ENCODE measurements at regions not wholly inside any gene's neighbourhood (a gene's known extent, or its start where the extent isn't known, plus 50 kb on each side); places are given as distances from the start of the nearest gene placed in this dataset.

DNA sequence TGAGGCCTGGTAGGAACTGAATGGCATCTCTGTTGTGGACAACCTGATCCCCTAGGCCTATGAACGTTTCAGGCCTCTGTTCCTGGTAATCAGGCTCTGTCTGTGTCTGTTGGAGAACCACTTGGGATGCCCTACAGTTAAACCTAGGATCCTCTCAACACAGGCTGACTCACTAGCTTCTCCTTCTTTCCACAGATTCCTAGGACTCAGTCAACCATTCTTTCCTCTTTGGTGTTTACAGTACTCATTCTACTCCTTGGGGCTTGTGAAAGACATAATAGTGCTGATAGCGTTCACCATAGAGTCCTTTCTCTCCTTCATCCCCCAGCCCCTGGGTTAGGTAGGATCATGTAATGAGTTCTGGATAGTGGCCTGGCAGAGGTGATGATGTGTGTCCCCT lies 544.3 kb downstream of the METTL4 start:
- DNase-seq (ENCODE audit: low read depth, low spot score) = no peak

DNA sequence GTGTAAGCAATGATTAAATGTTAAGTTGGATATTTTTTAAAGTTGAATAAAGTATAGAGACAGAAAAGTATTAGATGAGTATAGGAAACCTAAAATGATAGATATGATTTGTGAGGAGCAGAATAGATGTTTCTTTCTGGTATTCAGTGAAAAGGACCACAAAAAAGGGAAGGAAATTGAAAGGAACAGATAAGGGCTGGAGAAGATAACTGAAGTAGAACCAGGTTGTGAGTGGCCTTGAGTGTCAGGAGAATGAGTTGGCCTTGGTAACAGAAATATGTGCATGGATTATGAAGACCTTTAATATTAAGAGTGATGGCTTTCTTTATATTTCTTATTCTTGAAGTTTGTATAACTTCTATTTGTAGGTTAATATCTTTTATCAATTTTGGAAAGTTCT lies 543.5 kb downstream of the METTL4 start:
- no peak for DNase-seq (ENCODE audit: low read depth, low spot score)

DNA sequence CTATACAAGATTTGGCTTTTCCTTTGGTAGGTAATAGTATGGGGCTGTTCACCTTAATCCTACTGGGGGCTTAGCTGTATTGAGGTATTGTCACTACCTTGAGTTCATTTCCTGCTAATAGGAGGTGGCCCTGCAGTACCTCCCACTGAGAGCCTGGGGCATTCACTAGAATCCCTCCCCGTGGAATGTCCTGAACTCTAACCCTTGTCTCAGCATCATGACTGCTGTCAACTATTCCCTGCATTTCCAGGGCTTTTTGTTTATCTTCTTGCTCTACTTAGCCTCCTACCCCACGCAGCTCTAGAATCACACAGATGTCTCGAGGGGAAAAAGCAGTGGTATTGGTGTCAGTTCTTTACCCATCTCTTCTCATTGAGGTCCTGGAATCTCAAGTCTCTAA lies 542.3 kb downstream of the METTL4 start:
- no peak for DNase-seq (ENCODE audit: low read depth, low spot score)

DNA sequence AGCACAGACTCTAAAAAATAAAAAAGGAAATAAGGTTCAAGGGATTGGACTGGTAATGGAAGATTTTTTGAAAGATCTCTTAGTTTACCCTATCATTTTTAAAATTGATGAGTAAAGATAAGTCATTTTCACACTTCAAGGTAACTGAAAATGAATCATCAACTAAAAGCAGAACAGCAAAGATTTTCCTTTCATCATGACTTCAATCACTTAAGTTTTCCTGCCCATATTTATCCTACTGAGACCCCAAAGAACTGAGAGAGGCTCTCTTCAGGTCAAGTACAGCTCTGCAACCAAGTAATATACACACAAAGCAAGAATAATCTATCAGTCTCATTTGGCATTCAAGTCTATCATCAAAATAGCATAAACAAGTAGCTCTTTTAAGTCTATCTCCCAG lies 540.7 kb downstream of the METTL4 start:
- DNase-seq (ENCODE audit: low read depth, low spot score) = no peak

DNA sequence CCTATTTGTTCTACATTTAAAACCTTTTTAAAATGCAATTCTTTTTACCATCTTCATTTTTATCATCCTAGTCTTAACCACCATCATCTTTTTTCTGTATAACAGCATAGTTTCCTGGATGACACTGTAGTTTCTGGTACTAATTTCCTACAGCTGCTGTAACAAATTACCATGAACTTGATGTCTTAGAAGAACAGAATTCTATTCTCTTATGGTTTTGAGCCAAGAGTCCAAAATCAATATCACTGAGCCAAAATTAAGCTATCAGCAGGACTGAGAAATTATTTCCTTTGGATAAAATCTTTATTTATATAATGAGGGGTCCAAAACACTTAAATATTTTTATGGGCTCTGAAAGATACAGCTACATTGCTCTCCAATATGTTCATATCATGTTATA lies 539.3 kb downstream of the METTL4 start:
- DNase-seq (ENCODE audit: low read depth, low spot score) = no peak

DNA sequence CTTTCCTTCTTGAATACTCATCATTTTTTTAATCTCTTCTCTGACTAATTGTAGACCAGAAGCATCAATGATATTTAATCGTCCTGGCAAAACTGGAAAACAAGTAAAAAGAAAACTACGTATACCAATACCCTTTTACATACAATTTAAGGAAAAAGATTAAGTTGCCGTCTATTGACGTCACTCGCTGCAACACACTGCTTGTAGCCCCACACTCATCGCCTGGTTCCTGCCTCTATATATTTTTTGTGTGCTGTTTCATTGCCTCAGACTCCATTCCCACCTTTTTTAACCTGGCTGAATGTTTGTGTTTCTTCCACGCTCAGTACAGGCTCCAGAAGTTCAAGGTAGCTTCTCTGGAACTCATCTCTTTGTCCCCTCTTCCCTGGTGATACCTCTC lies 536.2 kb downstream of the METTL4 start:
- no peak for DNase-seq (ENCODE audit: low read depth, low spot score)

DNA sequence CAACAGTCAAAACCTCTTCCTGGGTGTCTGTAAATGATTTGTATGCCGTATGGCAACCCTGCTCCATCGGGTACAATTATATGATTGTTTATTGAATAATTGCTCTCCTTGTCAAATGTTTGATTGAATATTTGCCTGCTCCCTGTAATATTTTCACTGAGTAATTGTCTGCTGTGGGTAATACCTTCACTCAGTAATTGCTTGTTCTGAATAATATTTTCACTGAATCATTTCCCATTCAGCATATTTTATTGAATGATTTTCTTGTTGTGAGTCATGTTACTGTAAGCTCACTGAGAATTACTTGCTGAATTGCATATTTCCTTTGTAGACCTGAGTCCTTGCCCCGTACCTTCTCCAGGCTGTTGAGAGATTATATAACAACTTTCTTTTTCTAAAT lies 535.2 kb downstream of the METTL4 start:
- no peak for DNase-seq (ENCODE audit: low read depth, low spot score)

DNA sequence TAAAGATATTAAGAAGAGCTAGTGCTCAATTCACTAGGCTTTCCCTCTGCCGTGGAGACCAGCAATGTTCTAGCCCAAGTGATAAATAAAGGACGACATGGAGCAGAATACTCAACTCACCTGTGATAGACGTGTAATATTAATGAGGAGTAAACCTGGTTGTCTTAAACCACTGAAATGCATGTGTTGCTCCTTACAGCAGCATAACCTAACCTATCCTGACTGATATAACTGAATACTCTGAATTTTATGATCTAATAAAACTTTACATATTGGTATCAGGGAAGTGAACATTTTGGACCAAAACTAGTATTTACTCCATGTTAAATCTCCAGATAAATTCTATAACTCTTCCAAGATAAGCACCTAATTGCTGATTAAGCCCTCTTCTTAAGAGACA lies 531.0 kb downstream of the METTL4 start:
- no peak for DNase-seq (ENCODE audit: low read depth, low spot score)

DNA sequence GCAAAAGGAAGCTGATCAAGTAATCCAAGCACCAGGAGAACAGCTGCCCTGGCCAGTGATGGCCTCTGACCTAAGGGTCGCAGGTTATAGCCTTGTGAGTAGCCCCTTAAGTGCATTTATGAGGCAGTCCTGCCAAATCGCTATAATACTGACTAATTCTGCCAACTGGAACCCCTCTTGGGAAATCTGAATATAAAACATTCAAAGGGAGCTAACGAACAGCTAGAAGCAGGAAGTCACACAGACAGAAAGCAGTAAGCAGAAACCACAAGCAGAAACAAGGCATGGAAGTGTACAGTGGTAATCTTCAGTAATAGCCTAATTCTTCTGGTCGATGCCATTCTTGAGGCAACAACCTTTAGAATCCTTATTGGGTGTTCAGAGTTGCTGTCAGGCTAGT lies 521.3 kb downstream of the METTL4 start:
- DNase-seq (ENCODE audit: low read depth, low spot score) = no peak

DNA sequence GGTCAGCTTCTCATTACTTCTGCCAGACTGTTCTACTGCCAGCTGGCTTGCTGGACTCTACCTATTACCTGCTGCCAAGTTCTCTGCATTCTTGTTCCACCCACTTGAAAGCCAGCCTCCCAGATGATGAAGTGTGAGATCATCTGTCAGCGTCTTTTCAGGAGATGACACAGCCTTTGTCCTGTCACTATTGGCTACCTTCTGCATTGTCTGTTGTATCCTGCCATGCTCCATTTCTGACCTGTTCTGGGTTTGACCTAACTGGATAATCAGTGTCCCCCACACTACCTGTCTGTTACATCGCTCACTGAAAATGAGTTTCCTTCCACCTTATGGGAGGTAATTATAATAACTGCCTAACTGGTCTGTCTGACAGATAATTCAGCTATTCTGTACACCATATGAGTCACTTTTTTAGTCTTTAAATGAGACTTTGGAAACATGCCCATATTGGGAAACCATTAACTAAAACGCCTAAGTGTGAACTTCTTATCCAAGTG lies 520.6 kb downstream of the METTL4 start:
- DNase-seq (ENCODE audit: low read depth, low spot score) = no peak

DNA sequence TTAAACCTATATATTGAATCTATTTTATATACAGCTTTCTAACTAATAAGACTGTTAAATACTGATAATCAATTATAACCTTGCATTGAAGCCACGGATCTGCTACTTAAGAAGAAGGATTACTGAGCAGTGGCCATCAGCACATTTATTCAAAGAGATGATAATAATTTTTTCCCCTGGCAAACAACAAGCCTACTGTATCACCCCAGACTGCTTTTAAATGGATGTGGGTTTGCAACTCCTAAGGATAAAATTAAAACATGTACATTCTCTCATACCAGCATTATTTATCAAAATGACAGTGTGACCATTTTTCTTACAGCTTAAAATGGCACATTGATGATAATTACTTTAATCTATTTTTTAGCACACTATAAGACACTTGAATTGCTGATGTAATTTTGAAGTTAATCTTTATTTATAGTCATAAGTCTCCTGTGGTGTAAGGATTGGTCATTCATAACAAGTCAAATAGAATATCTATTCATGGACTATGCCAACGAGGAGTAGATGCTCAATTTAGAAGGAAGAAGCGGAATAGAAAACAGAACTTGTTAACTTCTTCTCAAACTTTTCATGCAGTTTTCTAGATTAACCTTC lies 517.7 kb downstream of the METTL4 start:
- no peak for DNase-seq (ENCODE audit: low read depth, low spot score)

DNA sequence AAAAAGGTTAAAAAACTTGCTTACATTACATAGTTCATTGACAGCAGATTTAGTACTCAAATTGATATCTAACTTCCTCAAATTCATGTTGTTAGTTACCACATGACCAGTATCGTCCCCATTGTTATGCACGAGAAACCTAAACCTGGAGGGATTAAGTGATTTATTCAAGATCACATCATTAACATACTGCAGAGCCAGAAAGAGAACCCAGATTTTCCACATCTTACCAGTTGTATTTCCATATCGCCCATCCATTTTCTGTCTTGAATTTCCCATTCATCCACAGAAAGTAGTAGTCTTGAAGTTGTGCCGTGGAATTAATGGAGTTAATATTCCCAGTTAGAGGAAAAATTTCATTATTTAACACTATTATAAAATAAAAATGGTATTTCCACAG lies 512.0 kb downstream of the METTL4 start:
- DNase-seq (ENCODE audit: low read depth, low spot score) = no peak

DNA sequence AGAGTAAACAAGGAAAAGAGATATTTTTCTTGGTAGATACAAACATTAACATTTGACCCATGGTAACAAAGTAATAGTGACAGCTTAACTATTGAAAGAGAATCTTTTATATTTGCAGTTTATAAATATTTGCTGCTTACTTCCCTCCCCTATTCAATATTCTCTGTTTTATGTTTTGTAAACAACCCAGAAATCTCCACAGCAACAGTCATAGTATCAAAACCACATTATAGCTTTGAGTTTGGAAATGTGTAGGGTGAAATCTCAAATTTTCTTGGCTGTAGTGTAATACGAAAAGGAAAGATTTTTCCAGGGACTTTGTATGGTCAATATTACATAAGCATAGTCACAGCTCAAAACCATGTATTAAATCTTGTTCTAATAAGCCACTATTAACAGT lies 511.2 kb downstream of the METTL4 start:
- DNase-seq (ENCODE audit: low read depth, low spot score) = no peak

DNA sequence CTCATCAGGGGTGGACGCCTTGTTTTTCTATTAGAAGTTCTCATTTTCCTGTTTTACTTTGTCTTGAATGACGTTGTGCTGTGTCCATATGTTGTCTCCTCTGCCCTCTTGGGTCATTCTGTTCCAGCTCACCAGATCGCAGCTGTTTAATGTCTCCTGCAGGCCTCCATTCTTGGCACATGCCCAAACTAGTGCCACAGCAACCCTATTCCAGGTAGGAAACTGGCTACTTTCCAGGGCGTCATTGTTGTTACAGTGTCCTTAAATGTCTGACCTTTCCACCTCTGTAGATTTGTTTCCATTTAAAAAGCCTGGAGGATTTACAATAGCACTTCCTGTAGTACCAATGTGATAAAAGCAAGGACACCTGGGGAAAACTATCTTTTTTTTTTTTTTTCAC lies 500.7 kb downstream of the METTL4 start:
- DNase-seq (ENCODE audit: low read depth, low spot score) = no peak

DNA sequence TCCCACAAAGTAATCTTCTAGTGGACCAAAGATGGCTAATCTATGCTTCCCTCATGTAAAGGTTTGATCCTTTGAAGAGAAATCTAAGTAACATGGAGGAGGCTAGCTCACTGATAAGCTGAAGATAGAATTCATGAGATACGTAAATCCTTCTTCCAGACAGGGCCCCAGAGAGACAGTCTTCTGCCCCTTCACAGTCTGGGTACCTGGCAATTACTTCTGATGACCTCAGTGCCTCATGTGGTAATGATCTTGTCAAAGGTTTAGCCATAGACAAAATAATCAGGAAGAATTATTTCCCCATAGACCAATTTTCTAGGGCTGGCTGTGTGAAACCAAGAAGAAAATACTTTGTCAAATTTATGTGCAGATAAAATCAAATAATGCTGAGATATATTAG lies 495.8 kb downstream of the METTL4 start:
- DNase-seq (ENCODE audit: low read depth, low spot score) = no peak

DNA sequence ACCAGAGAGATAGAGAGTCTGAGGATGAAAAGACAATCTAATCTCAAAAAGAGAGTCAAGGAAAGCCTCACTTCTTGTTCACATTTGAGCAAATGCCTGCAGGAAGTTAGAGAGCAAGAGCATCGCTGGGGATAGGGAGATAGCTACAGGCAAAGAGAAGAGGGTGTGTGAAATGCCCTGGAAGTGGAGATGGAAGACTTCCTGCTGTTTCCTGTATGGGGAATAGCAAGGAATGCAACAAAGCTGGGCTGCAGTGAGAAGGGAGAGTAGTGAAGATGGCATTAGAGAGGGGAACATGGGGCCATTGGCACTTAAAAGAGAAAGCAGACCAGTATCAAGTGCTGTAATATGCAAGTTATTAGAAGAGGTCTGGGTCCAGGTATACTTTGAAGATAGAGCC lies 488.6 kb downstream of the METTL4 start:
- no peak for DNase-seq (ENCODE audit: low read depth, low spot score)

DNA sequence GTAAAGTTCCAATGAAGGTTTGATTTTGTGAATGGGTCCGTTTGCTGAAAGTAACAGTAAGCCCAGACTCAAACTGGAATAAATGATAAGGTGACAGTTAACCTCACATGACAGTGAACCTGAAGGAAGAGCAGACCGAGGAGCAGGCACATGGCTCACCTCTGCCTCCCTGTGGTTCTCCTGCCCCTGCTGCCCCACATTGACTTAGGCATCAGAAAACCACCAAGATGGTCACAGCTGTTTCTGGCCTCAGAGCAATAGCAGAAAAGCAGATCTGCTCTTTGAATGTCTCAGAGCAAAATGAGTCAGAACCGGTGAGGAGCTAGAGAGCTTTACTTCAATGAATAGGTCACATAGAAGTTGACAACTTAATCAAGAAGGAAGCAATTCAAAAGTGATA lies 487.6 kb downstream of the METTL4 start:
- DNase-seq (ENCODE audit: low read depth, low spot score) = no peak

DNA sequence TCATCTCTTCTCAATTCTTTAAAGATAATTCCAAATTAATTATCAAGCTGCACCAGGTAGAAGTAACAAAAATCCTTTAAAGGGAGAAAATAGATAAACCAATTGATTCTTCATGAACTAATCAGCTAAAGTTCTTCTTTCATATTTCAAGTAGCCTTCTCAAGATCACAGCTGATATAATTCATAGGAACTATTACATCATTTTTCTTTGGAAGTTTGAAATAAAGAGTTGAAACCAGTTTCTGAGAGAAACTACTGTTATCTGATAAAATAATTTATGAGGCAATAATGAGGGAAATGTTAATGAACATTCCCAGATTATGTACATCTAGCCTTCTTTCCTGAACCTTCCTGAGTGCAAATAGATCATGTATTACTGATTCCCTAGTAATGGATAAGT lies 484.9 kb downstream of the METTL4 start:
- no peak for DNase-seq (ENCODE audit: low read depth, low spot score)

DNA sequence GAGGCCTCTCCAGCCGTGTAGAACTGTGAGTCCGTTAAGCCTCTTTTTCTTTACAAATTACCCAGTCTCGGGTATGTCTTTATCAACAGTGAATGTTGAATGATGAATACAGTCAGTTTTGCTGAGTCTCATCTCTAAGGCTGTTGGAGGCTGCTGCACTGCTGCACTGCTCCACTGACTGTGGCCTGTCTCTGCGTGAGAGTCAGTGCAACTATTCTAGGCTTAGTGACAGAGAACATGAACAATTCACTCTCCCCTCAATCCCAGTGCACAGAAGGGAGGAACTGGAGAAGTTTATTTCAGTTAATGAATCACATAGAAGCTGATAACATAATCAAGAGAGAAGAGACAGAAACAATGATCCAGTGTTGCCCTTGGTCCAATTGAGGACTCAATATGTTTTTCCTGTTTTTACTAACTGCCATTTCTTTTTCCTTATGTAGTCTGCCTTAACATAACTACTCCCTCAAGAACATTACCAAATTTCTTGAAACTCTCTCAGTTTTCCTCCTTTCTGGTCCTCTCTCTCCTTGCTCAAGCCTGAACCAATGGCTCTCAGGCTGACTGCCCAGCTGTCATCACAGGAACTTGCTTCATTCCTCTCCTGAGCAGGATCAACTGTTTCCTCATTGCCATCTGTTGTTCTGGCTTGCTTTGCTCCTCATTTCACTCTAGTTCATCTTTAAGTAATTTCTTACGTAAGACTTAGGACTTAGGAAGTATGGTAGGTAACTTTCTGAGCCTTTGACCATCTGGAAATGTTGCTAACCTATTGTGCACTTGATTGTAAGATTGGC lies 483.2 kb downstream of the METTL4 start:
- DNase-seq (ENCODE audit: low read depth, low spot score) = no peak

DNA sequence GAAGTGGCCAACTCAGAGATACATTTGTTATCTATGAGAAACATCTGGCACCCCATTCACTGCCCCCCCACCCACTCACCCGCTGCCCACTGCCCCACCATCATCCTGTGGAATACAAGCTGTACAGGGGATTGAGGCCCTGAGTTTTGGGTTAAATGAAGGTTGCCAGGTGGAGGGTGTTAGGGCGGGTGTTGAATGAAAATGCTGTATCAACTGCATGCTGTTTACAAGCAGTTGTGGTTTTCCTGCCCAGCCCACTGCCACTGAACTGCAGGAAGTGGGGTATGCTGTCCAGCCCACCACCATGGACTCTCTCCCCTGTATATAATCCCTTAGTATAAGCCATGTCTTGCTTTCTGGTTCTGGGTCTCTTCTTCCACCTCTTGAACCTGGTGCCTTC lies 481.9 kb downstream of the METTL4 start:
- DNase-seq (ENCODE audit: low read depth, low spot score) = no peak

DNA sequence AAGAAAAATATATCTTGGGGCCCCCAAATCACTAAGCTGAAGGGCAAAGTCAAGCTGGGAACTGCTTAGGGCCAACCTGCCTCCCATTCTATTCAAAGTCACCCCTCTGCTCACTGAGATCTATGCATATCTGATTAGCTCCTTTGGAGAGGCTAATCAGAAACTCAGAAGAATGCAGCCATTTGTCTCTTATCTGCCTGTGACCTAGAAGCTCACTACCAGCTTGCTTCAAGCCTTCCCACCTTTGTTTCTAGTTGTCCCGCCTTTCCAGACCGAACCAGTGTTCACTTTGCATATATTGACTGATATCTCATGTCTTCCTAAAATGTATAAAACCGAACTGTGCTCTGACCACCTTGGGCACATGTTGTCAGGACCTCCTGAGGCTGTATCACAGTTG lies 479.4 kb downstream of the METTL4 start:
- DNase-seq (ENCODE audit: low read depth, low spot score) = no peak

DNA sequence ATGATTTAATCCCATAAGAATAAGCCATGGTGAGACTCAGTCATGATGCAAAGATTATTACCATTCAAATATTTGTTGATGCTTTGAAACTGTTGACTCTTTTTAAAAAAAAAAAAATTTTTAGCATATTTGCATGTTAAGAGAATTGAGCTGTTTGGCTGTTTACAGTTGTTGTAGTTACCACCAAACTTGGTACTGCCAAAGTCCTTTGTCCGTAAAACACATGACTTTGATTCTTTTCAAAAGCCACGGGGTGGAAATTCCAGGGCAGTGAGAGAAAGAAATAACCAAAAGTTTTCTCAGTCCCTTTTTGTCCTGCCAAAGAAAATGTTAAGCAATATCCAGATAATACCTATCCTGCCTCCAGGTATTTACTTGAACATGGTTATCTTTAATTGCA lies 474.8 kb downstream of the METTL4 start:
- DNase-seq (ENCODE audit: low read depth, low spot score) = no peak

DNA sequence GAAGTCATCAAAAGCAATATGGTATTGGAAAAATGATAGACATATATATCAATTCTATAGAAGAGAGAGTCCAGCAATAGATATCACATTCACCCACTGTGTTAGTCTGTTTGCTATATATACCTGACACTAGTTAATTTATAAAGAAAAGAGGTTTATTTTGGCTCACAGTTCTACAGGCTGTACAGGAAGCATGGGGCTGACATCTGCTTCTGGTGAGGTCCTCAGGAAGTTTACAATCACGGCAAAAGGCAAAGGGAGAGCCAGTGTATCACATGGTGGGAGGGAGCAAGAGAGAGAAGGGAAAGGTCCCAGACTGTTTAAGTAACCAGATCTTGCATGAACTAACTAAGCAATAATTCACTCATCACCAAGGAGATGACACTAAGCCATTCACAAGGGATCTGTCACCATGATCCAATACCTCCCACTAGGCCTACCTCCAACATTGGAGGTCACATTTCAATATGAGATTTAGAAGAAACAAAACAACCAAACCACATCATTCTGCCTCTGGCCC lies 470.6 kb downstream of the METTL4 start:
- DNase-seq (ENCODE audit: low read depth, low spot score) = no peak
